ENCODE measurements at regions not wholly inside any gene's neighbourhood (a gene's known extent, or its start where the extent isn't known, plus 50 kb on each side); places are given as distances from the start of the nearest gene placed in this dataset.
A peak's percentile ranks its signal among the peaks of the same experiment; 100 is the strongest.

DNA sequence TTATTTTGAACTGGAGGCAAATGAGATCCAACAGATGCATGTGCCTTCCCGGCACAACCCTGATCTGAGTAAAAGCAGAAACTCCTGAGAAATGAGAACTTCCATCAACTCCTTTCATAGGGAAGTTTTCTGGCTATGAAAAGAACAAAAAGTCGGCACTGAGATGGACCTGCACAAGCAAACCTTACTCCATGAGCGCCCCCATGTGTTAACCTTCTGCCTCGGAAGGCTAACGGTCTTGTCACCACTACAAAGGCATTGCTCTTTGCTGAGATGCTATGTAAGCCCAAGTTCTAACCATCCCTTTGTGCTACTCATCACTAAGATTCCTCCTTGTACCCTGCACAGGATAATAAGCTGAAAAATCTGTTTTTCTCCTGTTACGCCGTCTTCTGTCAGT, 57.3 kb upstream of the SULT1C3 start:
- Histone ChIP-seq H2AFZ (ENCODE audit: low read depth, low read length) (no peak overlapping the region), H3K79me2 (ENCODE audit: low read length) (no peaks in the 10 kb centered on the region), H4K20me1 (ENCODE audit: insufficient read depth, low read length) (no peaks in the 10 kb centered on the region), H3K27ac (ENCODE audit: low read length) (no peak overlapping the region), H3K9ac (ENCODE audit: low read length) (no peak overlapping the region), H3K36me3 (replicated peaks; ENCODE audit: low read depth, low read length) (no peaks in the 10 kb centered on the region), H3K4me2 (ENCODE audit: low read length) (no peak overlapping the region), H3K27me3 (ENCODE audit: low read depth, low read length) (0 out of 2 replicates have a peak, but pooled peaks cover 3% of the 10 kb centered on the region), H3K4me1 (ENCODE audit: low read length) (no peaks in the 10 kb centered on the region), H3K9me3 (ENCODE audit: insufficient read depth, low read length) (no peaks in the 10 kb centered on the region), H3K4me3 (ENCODE audit: low read length) (no peak overlapping the region)
- no peak for TF ChIP-seq EZH2phosphoT487 (IDR thresholded peaks at IDR 0.05; ENCODE audit: low read depth)
- TF ChIP-seq, protein P1, sequence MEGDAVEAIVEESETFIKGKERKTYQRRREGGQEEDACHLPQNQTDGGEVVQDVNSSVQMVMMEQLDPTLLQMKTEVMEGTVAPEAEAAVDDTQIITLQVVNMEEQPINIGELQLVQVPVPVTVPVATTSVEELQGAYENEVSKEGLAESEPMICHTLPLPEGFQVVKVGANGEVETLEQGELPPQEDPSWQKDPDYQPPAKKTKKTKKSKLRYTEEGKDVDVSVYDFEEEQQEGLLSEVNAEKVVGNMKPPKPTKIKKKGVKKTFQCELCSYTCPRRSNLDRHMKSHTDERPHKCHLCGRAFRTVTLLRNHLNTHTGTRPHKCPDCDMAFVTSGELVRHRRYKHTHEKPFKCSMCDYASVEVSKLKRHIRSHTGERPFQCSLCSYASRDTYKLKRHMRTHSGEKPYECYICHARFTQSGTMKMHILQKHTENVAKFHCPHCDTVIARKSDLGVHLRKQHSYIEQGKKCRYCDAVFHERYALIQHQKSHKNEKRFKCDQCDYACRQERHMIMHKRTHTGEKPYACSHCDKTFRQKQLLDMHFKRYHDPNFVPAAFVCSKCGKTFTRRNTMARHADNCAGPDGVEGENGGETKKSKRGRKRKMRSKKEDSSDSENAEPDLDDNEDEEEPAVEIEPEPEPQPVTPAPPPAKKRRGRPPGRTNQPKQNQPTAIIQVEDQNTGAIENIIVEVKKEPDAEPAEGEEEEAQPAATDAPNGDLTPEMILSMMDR (IDR thresholded peaks at IDR 0.05; ENCODE audit: low read depth, low read length): peak; percentile 51

GRCh38 chr2:108184419-108184818, 55.3 kb upstream of the SULT1C3 start:
- H3K9ac ChIP-seq (ENCODE audit: low read length): no peak overlapping the region
- TF ChIP-seq, protein P1 (IDR thresholded peaks at IDR 0.05; ENCODE audit: low read depth, low read length): peak; percentile 57
- TF ChIP-seq EZH2phosphoT487 (IDR thresholded peaks at IDR 0.05; ENCODE audit: low read depth): no peak
- no peak overlapping the region for H3K27ac ChIP-seq (ENCODE audit: low read length)
- no peaks in the 10 kb centered on the region for H3K9me3 ChIP-seq (ENCODE audit: insufficient read depth, low read length)
- H3K79me2 ChIP-seq (ENCODE audit: low read length): no peaks in the 10 kb centered on the region
- H3K4me3 ChIP-seq (ENCODE audit: low read length): no peak overlapping the region
- no peaks in the 10 kb centered on the region for H3K36me3 ChIP-seq (replicated peaks; ENCODE audit: low read depth, low read length)
- no peak overlapping the region for H2AFZ ChIP-seq (ENCODE audit: low read depth, low read length)
- H3K4me2 ChIP-seq (ENCODE audit: low read length): no peak overlapping the region
- H3K4me1 ChIP-seq (ENCODE audit: low read length): no peaks in the 10 kb centered on the region
- no peaks in the 10 kb centered on the region for H4K20me1 ChIP-seq (ENCODE audit: insufficient read depth, low read length)
- H3K27me3 ChIP-seq (ENCODE audit: low read depth, low read length): no peaks in the 10 kb centered on the region

- Histone ChIP-seq H3K9me3 (ENCODE audit: insufficient read depth, low read length) (no peaks in the 10 kb centered on the region), H3K27ac (ENCODE audit: low read length) (no peak overlapping the region), H4K20me1 (ENCODE audit: insufficient read depth, low read length) (no peaks in the 10 kb centered on the region), H3K4me3 (ENCODE audit: low read length) (no peak overlapping the region), H3K4me1 (ENCODE audit: low read length) (no peaks in the 10 kb centered on the region), H3K27me3 (ENCODE audit: low read depth, low read length) (no peaks in the 10 kb centered on the region), H3K79me2 (ENCODE audit: low read length) (no peaks in the 10 kb centered on the region), H3K36me3 (replicated peaks; ENCODE audit: low read depth, low read length) (no peaks in the 10 kb centered on the region), H2AFZ (ENCODE audit: low read depth, low read length) (no peak overlapping the region), H3K9ac (ENCODE audit: low read length) (no peak overlapping the region), H3K4me2 (ENCODE audit: low read length) (no peak overlapping the region)
- TF ChIP-seq EZH2phosphoT487 (IDR thresholded peaks at IDR 0.05; ENCODE audit: low read depth): no peak
- TF ChIP-seq, protein P1 (IDR thresholded peaks at IDR 0.05; ENCODE audit: low read depth, low read length): no peak
Measured at GRCh38 chr2:108189316-108189715, 50.5 kb upstream of the SULT1C3 start.
